HepG2 (cell line): ENCODE measurements at regions not wholly inside any gene's neighbourhood (a gene's known extent, or its start where the extent isn't known, plus 50 kb on each side); places are given as distances from the start of the nearest gene placed in this dataset.

Experiments
- ATAC-seq: fragments of 200-7000 bp; cut with Tn5 transposase; 3 replicates; pipeline ENCODE4 v1.9.1; 2020; ENCODE audit warnings: mild to moderate bottlenecking, moderate library complexity
- BruUV-seq: library from RNA; stranded (reverse); fragments of 400-500 nt; replicated peaks from 2 replicates; lab custom pipeline; 2021; lab: Mats Ljungman, UMichigan
- CTCF ChIA-PET: fragments of 300-600 bp; formaldehyde crosslinking; extraction: SDS; loops from one replicate; lab custom pipeline; 2021; ENCODE audit warnings: low total read pairs, inconsistent platforms, low intra/inter-chr PET ratio; lab: Yijun Ruan, JAX
- POLR2A ChIA-PET: fragments of 350-600 bp; sonication (Branson Sonifier 250); formaldehyde crosslinking; loops from one replicate; lab custom pipeline; 2020; ENCODE audit warnings: antibody characterized with exemption, inconsistent platforms; lab: Yijun Ruan, JAX
- DNase-seq: peaks from one replicate; pipeline ENCODE4 v3.0.0-alpha.2; 2015; ENCODE audit warnings: low spot score
- FAIRE-seq: peaks from 3 replicates; lab custom pipeline; 2011; peaks lifted over from hg19 to GRCh38; lab: Jason Lieb, UNC
- H2AFZ ChIP-seq: one replicate; pipeline ENCODE4 v1.6.1; 2011; ENCODE audit warnings: low read length, inconsistent platforms
- H3K27ac ChIP-seq: fragments of 300-600 bp; 3 replicates; pipeline ENCODE4 v1.8.0; 2011; ENCODE audit warnings: mixed run types, mild to moderate bottlenecking, mixed read lengths, low read length, inconsistent platforms; ENCODE audit not compliant: insufficient read depth; ENCODE audit errors: extremely low read length
- H3K27me3 ChIP-seq, 2 experiments: fragments of 200-600 bp in 1 of 2; 2 replicates in 1 of 2; 3 replicates in 1 of 2; pipeline versions ENCODE4 v1.6.0 to v1.8.0; 2011; ENCODE audit warnings: low read length in 2 of 2, mild to moderate bottlenecking in 2 of 2, moderate library complexity in 2 of 2, inconsistent platforms in 1 of 2; ENCODE audit not compliant: insufficient read depth in 2 of 2, control insufficient read depth in 1 of 2
- H3K36me3 ChIP-seq, 2 experiments: fragments of 200-600 bp in 1 of 2; replicated peaks in 1 of 2; 2 replicates in 1 of 2; 3 replicates in 1 of 2; pipeline versions ENCODE4 v1.5.1 to v1.8.0; 2011; ENCODE audit warnings: low read length in 2 of 2, inconsistent platforms in 1 of 2; ENCODE audit not compliant: insufficient read depth in 2 of 2, control insufficient read depth in 1 of 2
- H3K4me1 ChIP-seq: 2 replicates; pipeline ENCODE4 v1.5.1; 2012; ENCODE audit warnings: low read length, inconsistent platforms; ENCODE audit not compliant: insufficient read depth
- H3K4me2 ChIP-seq: 2 replicates; pipeline ENCODE4 v1.6.0; 2011; ENCODE audit warnings: low read depth, low read length, inconsistent platforms
- H3K4me3 ChIP-seq, 3 experiments: fragments of 200-600 bp in 1 of 3; sonication (generic), shearing (Covaris generic) in 1 of 3; replicated peaks in 1 of 3; 2 replicates each; pipeline ENCODE4 v1.5.1; 2011 to 2016; ENCODE audit warnings: low read length in 3 of 3, inconsistent platforms in 2 of 3, low read depth in 2 of 3, mild to moderate bottlenecking in 2 of 3, control low read depth in 1 of 3, mixed read lengths in 1 of 3; ENCODE audit not compliant: insufficient read depth in 1 of 3
- H3K79me2 ChIP-seq: one replicate; pipeline ENCODE4 v1.6.1; 2011; ENCODE audit warnings: low read length, inconsistent platforms; ENCODE audit not compliant: insufficient read depth
- H3K9ac ChIP-seq: 2 replicates; pipeline ENCODE4 v1.6.0; 2011; ENCODE audit warnings: mild to moderate bottlenecking, low read depth, low read length, inconsistent platforms; ENCODE audit not compliant: insufficient read depth
- H3K9me3 ChIP-seq: 2 replicates; pipeline ENCODE4 v1.5.1; 2012; ENCODE audit warnings: mild to moderate bottlenecking, low read length
- H4K20me1 ChIP-seq: 2 replicates; pipeline ENCODE4 v1.6.0; 2011; ENCODE audit warnings: inconsistent platforms, mild to moderate bottlenecking, low read length, moderate library complexity; ENCODE audit not compliant: insufficient read depth
- EED ChIP-seq: sonication (generic); formaldehyde crosslinking; IDR thresholded peaks from 2 replicates; pipeline ENCODE4 v1.5.0; 2020; ENCODE audit warnings: mild to moderate bottlenecking, missing genetic modification reagents
- LBX2 ChIP-seq: sonication (generic); formaldehyde crosslinking; IDR thresholded peaks from 2 replicates; pipeline ENCODE4 v1.5.0; 2020; ENCODE audit warnings: missing genetic modification reagents, mild to moderate bottlenecking, borderline replicate concordance
- MED1 ChIP-seq: sonication (generic); formaldehyde crosslinking; IDR thresholded peaks from 2 replicates; pipeline ENCODE4 v1.4.0; 2020; ENCODE audit warnings: missing genetic modification reagents
- MYNN ChIP-seq: sonication (generic); formaldehyde crosslinking; IDR thresholded peaks from 2 replicates; pipeline ENCODE4 v1.4.0; 2020; ENCODE audit warnings: mild to moderate bottlenecking, low read depth, missing genetic modification reagents
- NFATC3 ChIP-seq: sonication (generic); formaldehyde crosslinking; IDR thresholded peaks from 2 replicates; pipeline ENCODE4 v1.5.1; 2020; ENCODE audit warnings: mild to moderate bottlenecking, missing genetic modification reagents
- NR2F6 ChIP-seq, 2 experiments: IDR thresholded peaks; 2 replicates each; pipeline ENCODE4 v1.6.1; 2016; ENCODE audit warnings: antibody characterized with exemption in 1 of 2, mild to moderate bottlenecking in 1 of 2
- SMARCC2 ChIP-seq: fragments of 450-650 bp; IDR thresholded peaks from 2 replicates; pipeline ENCODE4 v1.6.1; 2017; ENCODE audit warnings: antibody characterized with exemption, mild to moderate bottlenecking
- TAF1 ChIP-seq: sonication (generic); formaldehyde crosslinking; IDR thresholded peaks from 2 replicates; pipeline ENCODE4 v1.4.0; 2020; ENCODE audit warnings: missing genetic modification reagents
- ZBTB7A ChIP-seq: sonication (generic); formaldehyde crosslinking; IDR thresholded peaks from 2 replicates; pipeline ENCODE4 v1.8.0; 2022; ENCODE audit warnings: mild to moderate bottlenecking, missing genetic modification reagents
- ZHX2 ChIP-seq, 2 experiments: sonication (generic) in 1 of 2; formaldehyde crosslinking in 1 of 2; IDR thresholded peaks; 2 replicates each; pipeline versions ENCODE4 v1.6.1 to v1.9.0; 2014 to 2022; ENCODE audit warnings: antibody characterized with exemption in 1 of 2, borderline replicate concordance in 1 of 2, inconsistent platforms in 1 of 2, low read depth in 1 of 2, missing genetic modification reagents in 1 of 2
- ZNF556 ChIP-seq: sonication (generic); formaldehyde crosslinking; IDR thresholded peaks from 2 replicates; pipeline ENCODE4 v1.4.0; 2020; ENCODE audit warnings: mild to moderate bottlenecking, missing genetic modification reagents, borderline replicate concordance
- ZNF580 ChIP-seq: IDR thresholded peaks from 2 replicates; pipeline ENCODE4 v1.6.1; 2016; ENCODE audit warnings: low read depth, borderline replicate concordance
- ZNF678 ChIP-seq: sonication (generic); formaldehyde crosslinking; IDR thresholded peaks from 2 replicates; pipeline ENCODE4 v1.4.0; 2020; ENCODE audit warnings: mild to moderate bottlenecking, missing genetic modification reagents
- ZNF7 ChIP-seq: IDR thresholded peaks from 2 replicates; pipeline ENCODE4 v1.6.1; 2016; ENCODE audit warnings: missing biosample characterization, missing genetic modification reagents
- ZNF710 ChIP-seq: sonication (generic); formaldehyde crosslinking; IDR thresholded peaks from 2 replicates; pipeline ENCODE4 v1.5.0; 2020; ENCODE audit warnings: mild to moderate bottlenecking, missing genetic modification reagents, borderline replicate concordance
- WGBS: methylation state at CpG from one replicate; pipeline ENCODE4 v1.1.6; 2017; ENCODE audit warnings: low lambda C conversion rate; 5-methylcytosine and 5-hydroxymethylcytosine counted together
- in situ Hi-C: cut with HindIII; loops from 2 replicates; pipeline ENCODE4 v1.10.0; 2017; ENCODE audit warnings: low pct_unique_long_range_greater_than_20kb; ENCODE audit not compliant: extremely low pct_ligation_motif_present
- intact Hi-C: fragments of 100-400 bp; cut with micrococcal nuclease; formaldehyde crosslinking; loops from one replicate; pipeline ENCODE4 v1.10.0; 2022; ENCODE audit not compliant: unreplicated experiment

- TF ChIP-seq ZNF580 (CRISPR knock-in tag) (no peak), EED (no peak), SMARCC2 (no peak)
Observed at GRCh38 chr4:152206646-152207377, 329.1 kb downstream of the FBXW7 start (continued).

GRCh38 chr4:152206185-152206584 lies 329.7 kb downstream of the FBXW7 start:
- DNase-seq (no peak), FAIRE-seq (no peak), ATAC-seq (no peak)
- in situ Hi-C loops: no loop called here
- no peaks in the 10 kb centered on the region for H3K4me1 ChIP-seq
- H3K79me2 ChIP-seq: no peaks in the 10 kb centered on the region
- intact Hi-C loops: no loop called here
- no peak overlapping the region for H3K4me2 ChIP-seq
- no TSS peak for BruUV-seq
- ChIA-PET POLR2A (no interaction called here), CTCF (no interaction called here)
- WGBS: 7% methylated on average over 5 of the region's 5 CpGs
- no peak overlapping the region for H2AFZ ChIP-seq
- no peaks in the 10 kb centered on the region for H4K20me1 ChIP-seq
- no peaks in the 10 kb centered on the region for H3K9me3 ChIP-seq
- H3K4me3 ChIP-seq: no peak overlapping the region
- H3K9ac ChIP-seq: no peak overlapping the region
- peaks cover 1 to 9% of the 10 kb centered on the region in 2 experiments; a peak in 3 of 5 replicates for H3K27me3 ChIP-seq
- no peaks in the 10 kb centered on the region for H3K36me3 ChIP-seq
- no peak overlapping the region for H3K27ac ChIP-seq
- TF ChIP-seq ZNF7 (CRISPR knock-in tag) (no peak), NR2F6 (IDR thresholded peaks at IDR 0.05) (no peak), NR2F6 (CRISPR knock-in tag; IDR thresholded peaks at IDR 0.05) (no peak), ZNF710 (CRISPR knock-in tag) (no peak), ZBTB7A (CRISPR knock-in tag) (no peak), MED1 (CRISPR knock-in tag) (no peak), ZNF556 (no peak), LBX2 (CRISPR knock-in tag) (no peak), ZHX2 (IDR thresholded peaks at IDR 0.05; ENCODE audit: low read depth) (no peak), ZHX2 (CRISPR knock-in tag; IDR thresholded peaks at IDR 0.05; ENCODE audit: borderline replicate concordance) (no peak), ZNF678 (CRISPR knock-in tag) (no peak), MYNN (CRISPR knock-in tag) (no peak), TAF1 (CRISPR knock-in tag) (no peak), NFATC3 (no peak)
